Activated CD8-positive, alpha-beta memory T cell treated with anti-CD3 and anti-CD28 coated beads for 24 hours (primary cell): ENCODE measurements at regions not wholly inside any gene's neighbourhood (a gene's known extent, or its start where the extent isn't known, plus 50 kb on each side); places are given as distances from the start of the nearest gene placed in this dataset.
"Not testable (repeated sequence)": the region's sequence is repeated elsewhere in the genome, so short reads cannot be mapped to it uniquely, and the experiment has no call there.

ENCODE experiments used
- DNase-seq: peaks from one replicate; pipeline ENCODE4 v3.0.0-alpha.2; 2020

DNA sequence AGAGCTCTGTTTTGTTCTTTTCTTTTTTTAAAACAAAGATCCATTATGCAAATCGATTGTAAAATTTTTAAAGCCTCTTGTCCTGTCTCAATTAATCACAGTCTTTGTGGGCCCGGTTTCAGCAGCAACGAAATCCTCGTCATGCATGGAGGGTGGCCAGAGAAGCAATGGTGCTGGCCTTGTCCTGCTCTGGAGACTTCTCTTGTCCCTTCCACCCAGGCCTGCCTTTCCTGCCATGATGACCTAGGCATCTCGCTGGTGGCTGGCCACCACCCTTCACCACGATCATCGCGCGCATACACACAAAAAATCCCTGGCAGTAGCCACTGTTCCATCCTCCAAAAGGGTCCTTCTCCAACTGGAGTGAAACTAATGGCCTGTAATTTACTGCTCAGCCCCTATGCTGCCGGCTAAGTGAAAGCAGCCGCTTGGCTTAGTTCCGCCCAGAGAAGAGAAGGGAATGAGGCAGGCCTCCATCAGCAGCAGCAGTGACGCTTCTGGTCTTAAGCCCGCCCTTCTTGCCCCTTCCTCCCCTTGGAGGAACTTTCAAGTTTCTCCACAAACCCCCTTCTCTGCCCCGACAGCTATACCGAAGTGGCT is 309.5 kb downstream of the NPHP4 start:
- DNase-seq = no peak

DNA sequence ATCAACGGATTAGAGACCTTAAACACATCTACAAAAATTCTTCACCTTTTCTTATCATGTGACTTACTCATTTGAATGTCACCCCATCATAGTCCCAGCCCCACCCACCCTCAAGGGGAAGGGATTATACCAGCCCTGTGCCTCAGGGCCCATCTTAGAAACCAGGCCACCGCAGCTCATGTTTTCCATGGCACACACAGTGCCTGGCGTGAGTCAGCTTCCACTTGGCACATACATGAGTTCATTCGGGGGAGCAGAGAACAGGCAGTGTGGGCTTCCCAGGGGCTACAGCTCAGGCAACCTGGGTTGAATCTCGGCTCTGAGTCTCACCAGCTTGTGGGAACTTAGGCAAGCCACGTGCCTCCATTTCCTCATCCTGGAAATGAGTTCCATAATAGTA is 310.6 kb downstream of the NPHP4 start:
- no peak for DNase-seq

- no peak for DNase-seq
Observed at GRCh38 chr1:5680600-5680999, 311.6 kb downstream of the NPHP4 start.

DNA sequence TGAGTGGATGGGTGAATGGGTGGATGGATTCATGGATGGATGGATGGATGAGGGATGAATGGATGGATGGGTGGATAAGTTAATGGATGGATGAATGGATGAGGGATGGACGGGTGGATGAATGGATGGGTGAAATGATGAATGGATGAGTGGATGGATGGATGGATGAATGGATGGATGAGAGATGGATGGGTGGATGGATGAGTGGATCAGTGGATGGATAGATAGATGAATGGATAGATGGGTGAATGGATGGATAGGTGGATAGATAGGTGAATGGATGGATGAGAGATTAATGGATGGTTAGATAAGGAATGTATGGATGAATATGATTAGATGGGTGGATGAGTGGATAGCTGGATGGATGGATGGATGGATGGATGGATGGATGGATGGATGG is 313.5 kb downstream of the NPHP4 start:
- DNase-seq = no peak

DNA sequence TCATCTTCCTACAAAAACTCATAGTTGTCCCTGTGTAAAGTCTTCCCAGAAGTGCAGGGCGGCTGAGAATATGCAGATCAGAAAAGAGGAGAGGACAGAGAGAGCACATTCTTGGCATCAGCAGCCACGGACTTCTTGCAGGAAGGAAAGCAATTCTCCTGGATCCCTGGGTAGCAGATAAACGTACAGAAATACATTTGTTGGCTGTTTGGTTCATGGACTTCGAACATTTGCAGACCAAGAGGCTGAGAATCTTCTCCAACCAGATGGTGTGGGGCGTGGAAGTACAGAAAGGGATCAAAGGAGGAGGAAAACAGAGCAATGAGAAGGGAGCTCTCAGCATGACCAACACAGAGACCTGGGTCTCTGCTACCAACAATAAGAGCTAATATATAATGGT is 319.9 kb downstream of the NPHP4 start:
- DNase-seq = not testable (repeated sequence)

- DNase-seq = no peak
Observed at GRCh38 chr1:5670590-5671350, 321.5 kb downstream of the NPHP4 start.

DNA sequence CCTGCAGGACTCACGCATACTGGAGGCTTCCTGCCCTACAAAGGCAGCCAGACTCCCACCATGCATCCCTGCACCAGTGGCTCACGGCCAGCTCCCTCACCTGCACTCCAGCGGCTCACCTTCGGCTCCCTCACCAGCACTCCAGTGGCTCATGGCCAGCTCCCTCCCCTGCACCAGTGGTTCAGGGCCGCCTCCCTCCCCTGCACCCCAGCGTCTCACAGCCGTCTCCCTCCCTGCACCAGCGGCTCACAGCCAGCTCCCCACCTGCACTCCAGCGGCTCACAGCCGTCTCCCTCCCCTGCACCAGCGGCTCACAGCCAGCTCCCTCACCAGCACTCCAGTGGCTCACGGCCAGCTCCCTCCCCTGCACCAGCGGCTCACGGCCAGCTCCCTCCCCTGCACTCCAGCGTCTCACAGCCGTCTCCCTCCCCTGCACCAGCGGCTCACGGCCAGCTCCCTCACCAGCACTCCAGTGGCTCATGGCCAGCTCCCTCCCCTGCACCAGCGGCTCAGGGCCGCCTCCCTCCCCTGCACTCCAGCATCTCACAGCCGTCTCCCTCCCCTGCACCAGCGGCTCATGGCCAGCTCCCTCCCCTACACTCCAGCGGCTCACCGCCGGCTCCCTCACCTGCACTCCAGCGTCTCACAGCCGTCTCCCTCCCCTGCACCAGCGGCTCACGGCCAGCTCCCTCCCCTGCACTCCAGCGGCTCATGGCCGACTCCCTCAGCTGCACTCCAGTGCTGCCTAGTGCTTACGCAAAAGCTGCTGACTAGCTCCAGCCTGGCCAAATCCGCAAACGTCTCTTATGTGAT is 324.5 kb downstream of the NPHP4 start:
- DNase-seq = no peak

- DNase-seq = no peak
Observed at GRCh38 chr1:5664906-5665875, 327.0 kb downstream of the NPHP4 start.

DNA sequence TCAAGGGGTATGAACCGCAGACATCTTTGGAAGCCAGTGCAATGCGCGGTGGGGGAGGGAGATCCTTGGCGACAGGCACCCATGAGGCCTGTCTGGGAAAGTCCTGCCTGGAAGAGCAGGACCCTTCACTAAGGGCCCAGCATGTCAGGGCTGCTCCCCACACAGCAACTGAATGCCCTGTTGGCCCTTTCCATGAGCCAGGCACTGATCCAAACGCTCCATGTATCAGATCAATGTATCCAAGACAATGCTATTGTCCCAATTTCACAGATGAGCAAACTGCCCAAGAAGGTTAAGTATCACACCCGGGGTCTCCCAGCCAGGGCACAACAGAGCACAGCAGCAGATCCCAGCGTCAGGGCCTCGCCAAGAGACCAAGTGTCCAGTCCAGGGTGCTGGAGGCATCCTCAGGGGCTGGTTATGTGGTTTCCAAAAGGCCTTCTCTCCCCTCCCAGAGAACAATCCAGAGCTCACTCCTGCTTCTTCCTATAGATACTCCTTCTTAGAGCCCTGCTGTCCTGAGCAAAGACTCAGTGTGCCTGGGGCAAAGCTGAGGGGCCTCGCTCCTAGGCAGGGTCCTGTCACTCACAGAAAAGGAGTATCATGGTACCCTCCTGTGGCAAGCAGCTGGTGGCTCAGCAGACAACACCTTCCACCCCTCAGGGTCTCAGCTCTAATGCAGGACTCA is 328.0 kb downstream of the NPHP4 start:
- DNase-seq = no peak

GRCh38 chr1:5662744-5663126 is 329.5 kb downstream of the NPHP4 start:
- DNase-seq = no peak

GRCh38 chr1:5662086-5662743 is 330.0 kb downstream of the NPHP4 start:
- no peak for DNase-seq

- no peak for DNase-seq
Observed at GRCh38 chr1:5661196-5662085, 330.8 kb downstream of the NPHP4 start.

GRCh38 chr1:5660141-5660935 is 331.9 kb downstream of the NPHP4 start:
- DNase-seq = no peak

- DNase-seq = no peak
Observed at GRCh38 chr1:5659606-5660005, 332.6 kb downstream of the NPHP4 start.

DNA sequence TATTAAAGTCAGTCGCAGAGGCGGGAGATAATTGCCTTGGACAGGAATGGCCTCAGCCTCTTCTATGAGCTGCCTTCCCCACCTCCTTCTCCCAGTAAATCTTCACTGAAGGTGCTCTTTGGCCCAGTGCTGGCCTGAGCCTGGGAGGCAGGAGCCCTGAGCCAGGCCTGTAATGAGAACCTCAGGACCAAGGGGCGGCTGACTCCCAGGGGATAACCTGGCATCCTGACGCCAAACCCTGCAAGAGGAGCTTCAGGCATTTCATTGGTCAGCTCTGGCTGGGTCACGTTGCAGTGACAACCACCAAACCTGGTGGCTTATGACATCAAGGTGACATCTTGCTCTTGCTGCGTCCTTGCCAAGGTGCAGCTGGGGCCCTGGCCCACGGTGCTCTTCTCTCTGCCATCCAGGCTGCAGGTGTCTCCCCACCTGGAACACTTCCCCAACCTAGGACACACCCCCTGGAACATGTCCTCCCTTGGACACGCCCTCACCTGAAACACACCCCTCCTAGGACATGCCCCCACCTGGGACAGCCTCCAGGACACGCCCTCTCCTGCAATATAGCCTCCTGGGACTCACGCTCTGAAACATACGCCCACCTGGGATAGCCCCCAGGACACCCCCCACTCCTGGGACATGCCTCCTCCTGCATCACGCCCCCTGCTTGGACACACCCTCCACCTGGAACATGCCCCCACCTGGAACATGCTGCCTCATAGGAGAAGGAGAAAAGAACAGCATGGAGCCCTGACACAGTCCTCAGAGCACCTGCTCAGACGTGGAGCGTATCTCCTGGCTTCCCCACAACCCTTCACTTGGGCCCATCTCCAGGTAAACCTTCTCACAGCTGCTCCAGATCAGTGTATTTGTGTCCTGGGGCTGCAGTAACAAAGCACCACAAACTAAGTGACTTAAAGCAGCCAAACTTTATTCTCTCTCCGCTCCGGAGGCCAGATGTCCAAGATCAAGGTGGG is 333.6 kb downstream of the NPHP4 start:
- no peak for DNase-seq

DNA sequence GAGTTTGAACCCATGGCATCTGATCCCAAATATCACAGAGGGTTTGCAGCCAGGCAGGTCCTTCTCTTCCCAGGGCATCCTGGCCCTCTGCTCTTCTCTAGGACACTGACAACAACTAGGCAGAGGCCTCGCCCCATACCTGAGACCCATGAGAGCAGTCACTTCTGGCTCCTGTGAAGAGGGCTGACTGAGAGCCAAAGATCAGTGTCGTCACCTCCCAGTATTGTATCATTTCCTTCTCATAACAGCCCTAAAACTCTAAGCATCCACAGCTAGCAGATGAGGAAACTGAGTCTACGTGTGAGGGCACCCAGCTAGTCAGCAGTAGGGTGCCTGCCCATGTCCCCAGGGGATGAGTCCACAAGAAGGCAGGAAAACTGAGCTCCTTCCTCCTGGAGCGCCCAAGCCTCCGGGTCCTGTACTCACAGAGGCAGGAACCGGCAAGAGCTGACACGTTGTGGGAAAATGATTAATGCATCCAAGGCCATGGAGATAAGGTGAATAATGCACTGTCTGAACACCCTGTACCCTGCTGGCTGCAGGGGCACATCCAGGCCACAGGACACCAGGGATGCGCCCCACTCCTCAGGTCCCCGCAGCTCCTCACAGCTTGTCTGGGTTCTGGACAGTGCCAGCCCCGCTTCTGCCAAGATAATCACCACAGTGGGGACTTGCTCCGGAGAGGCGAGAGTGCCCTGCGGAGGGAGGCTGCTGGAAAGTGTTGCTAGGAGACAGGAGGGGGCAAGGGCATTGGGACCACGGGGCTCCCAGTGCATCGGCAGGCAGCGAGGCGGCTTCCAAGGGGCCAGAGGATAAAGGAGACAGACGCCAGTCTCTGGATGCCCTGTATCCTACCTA is 340.0 kb downstream of the NPHP4 start:
- DNase-seq = peak; percentile 40

- peak; percentile 33 for DNase-seq
Observed at GRCh38 chr1:5651473-5651872, 340.8 kb downstream of the NPHP4 start.
